Coronary artery (tissue), 2 donors: ENCODE measurements at regions not wholly inside any gene's neighbourhood (a gene's known extent, or its start where the extent isn't known, plus 50 kb on each side); places are given as distances from the start of the nearest gene placed in this dataset.

ENCODE experiments used
- DNase-seq: peaks from one replicate; pipeline ENCODE4 v3.0.0-alpha.2; 2017; ENCODE audit warnings: low spot score
- H3K27ac ChIP-seq, 2 donors: fragments of 200-600 bp; sonication (generic); one replicate each; pipeline ENCODE4 v1.5.1; 2016 to 2019
- H3K4me3 ChIP-seq: fragments of 200-600 bp; sonication (generic); 2 replicates; pipeline ENCODE4 v1.5.1; 2016; ENCODE audit warnings: mild to moderate bottlenecking, moderate library complexity
- CTCF ChIP-seq: fragments of 200-600 bp; sonication (generic); IDR thresholded peaks from one replicate; pipeline ENCODE4 v1.5.1; 2019; ENCODE audit warnings: antibody characterized with exemption

GRCh38 chr3:189096092-189096491 is 75.7 kb upstream of the TPRG1 start:
- no peak overlapping the region for H3K4me3 ChIP-seq
- no peak for DNase-seq
- TF ChIP-seq CTCF, result no peak
- no peak overlapping the region for H3K27ac ChIP-seq

GRCh38 chr3:189099031-189099471 is 72.7 kb upstream of the TPRG1 start:
- H3K27ac ChIP-seq, result peak overlapping the region; percentile 67 to 94
- TF ChIP-seq CTCF, result no peak
- peak overlapping the region; percentile 32 for H3K4me3 ChIP-seq
- peak; percentile 97 for DNase-seq

- Histone ChIP-seq H3K4me3 (peak overlapping the region; percentile 32), H3K27ac (peak overlapping the region; percentile 67 to 94)
- DNase-seq, result no peak
- no peak for TF ChIP-seq CTCF
Observed at GRCh38 chr3:189099505-189100290, 72.1 kb upstream of the TPRG1 start.

GRCh38 chr3:189100866-189101265 is 70.9 kb upstream of the TPRG1 start:
- no peak for TF ChIP-seq CTCF

GRCh38 chr3:189101594-189101993 is 70.2 kb upstream of the TPRG1 start:
- Histone ChIP-seq H3K4me3 (no peak overlapping the region), H3K27ac (no peak overlapping the region)
- no peak for DNase-seq
- no peak for TF ChIP-seq CTCF

More at GRCh38 chr3:189100866-189101265, 70.9 kb upstream of the TPRG1 start:
- no peak overlapping the region for H3K4me3 ChIP-seq
- no peak for DNase-seq
- peak overlapping the region in 1 of 2 donors; percentile 94 for H3K27ac ChIP-seq

- no peak for DNase-seq
- TF ChIP-seq CTCF, result no peak
- Histone ChIP-seq H3K27ac (no peak overlapping the region), H3K4me3 (no peak overlapping the region)
Observed at GRCh38 chr3:189103208-189103607, 68.6 kb upstream of the TPRG1 start.

GRCh38 chr3:189108067-189108466 is 63.7 kb upstream of the TPRG1 start:
- TF ChIP-seq CTCF, result no peak
- DNase-seq, result no peak
- Histone ChIP-seq H3K4me3 (no peak overlapping the region), H3K27ac (no peak overlapping the region)
